Mucosa of descending colon (tissue), 3 donors: ENCODE measurements at regions not wholly inside any gene's neighbourhood (a gene's known extent, or its start where the extent isn't known, plus 50 kb on each side); places are given as distances from the start of the nearest gene placed in this dataset.
"Not testable (repeated sequence)": the region's sequence is repeated elsewhere in the genome, so short reads cannot be mapped to it uniquely, and the experiment has no call there.

ENCODE experiments used
- ATAC-seq: fragments of 200-7000 bp; cut with Tn5 transposase; one replicate; pipeline ENCODE4 v1.9.1; 2020; ENCODE audit warnings: mild to moderate bottlenecking, moderate library complexity
- DNase-seq, 3 donors: peaks; one replicate each; pipeline ENCODE4 v3.0.0-alpha.2; 2020
- H3K36me3 ChIP-seq: fragments of 200-600 bp; one replicate; pipeline ENCODE4 v1.8.0; 2021; ENCODE audit warnings: low read depth, mild to moderate bottlenecking
- H3K4me1 ChIP-seq: fragments of 200-600 bp; one replicate; pipeline ENCODE4 v1.8.0; 2021; ENCODE audit warnings: low read depth, mild to moderate bottlenecking
- H3K4me3 ChIP-seq: fragments of 200-600 bp; one replicate; pipeline ENCODE4 v1.8.0; 2021; ENCODE audit warnings: mild to moderate bottlenecking
- H3K9me3 ChIP-seq: fragments of 200-600 bp; one replicate; pipeline ENCODE4 v1.8.0; 2021; ENCODE audit warnings: mild to moderate bottlenecking
- CTCF ChIP-seq: fragments of 200-600 bp; IDR thresholded peaks from one replicate; pipeline ENCODE4 v1.8.0; 2022; ENCODE audit warnings: antibody characterized with exemption, mild to moderate bottlenecking
- intact Hi-C, 2 donors: fragments of 100-400 bp; cut with DNase I in 1 of 2; cut with micrococcal nuclease in 1 of 2; formaldehyde crosslinking; loops; one replicate each; pipeline versions ENCODE4 v1.11.0 to v1.11.1; 2022; cut with DNase I, micrococcal nuclease
- donor health status: DM: no; HTN: no; CAD: no; lungs with moderate emphysema.
- donor health status: DM: no; HTN: no; CAD: no.
- donor health status: DM: no; HTN: yes; CAD: no.

GRCh38 chr7:131819891-131820290, 263.5 kb upstream of the PODXL start:
- no peaks in the 10 kb centered on the region for H3K36me3 ChIP-seq
- no peak overlapping the region for H3K4me3 ChIP-seq
- H3K4me1 ChIP-seq: no peaks in the 10 kb centered on the region
- ATAC-seq (no peak), DNase-seq (no peak)
- no peak for TF ChIP-seq CTCF
- no peaks in the 10 kb centered on the region for H3K9me3 ChIP-seq
- intact Hi-C loops: no loop called here

GRCh38 chr7:131816391-131817007, 260.1 kb upstream of the PODXL start:
- no peak for TF ChIP-seq CTCF
- H3K4me1 ChIP-seq: no peaks in the 10 kb centered on the region
- no peak for ATAC-seq
- no peak overlapping the region for H3K4me3 ChIP-seq
- intact Hi-C loops: no loop called here
- no peaks in the 10 kb centered on the region for H3K36me3 ChIP-seq
- no peaks in the 10 kb centered on the region for H3K9me3 ChIP-seq
- DNase-seq: no peak

- Histone ChIP-seq H3K9me3 (no peaks in the 10 kb centered on the region), H3K4me1 (no peaks in the 10 kb centered on the region), H3K4me3 (no peak overlapping the region), H3K36me3 (no peaks in the 10 kb centered on the region)
- ATAC-seq: no peak
- DNase-seq: no peak
- intact Hi-C loops: no loop called here
- TF ChIP-seq CTCF: no peak
Measured at GRCh38 chr7:131808736-131809135, 252.3 kb upstream of the PODXL start.

- H3K4me3 ChIP-seq, intact Hi-C loops, ATAC-seq, H3K36me3 ChIP-seq, DNase-seq, H3K9me3 ChIP-seq, H3K4me1 ChIP-seq: not testable (repeated sequence)
Measured at GRCh38 chr7:131808156-131808555, 251.7 kb upstream of the PODXL start.

- H3K9me3 ChIP-seq: no peaks in the 10 kb centered on the region
- no peak for TF ChIP-seq CTCF
- DNase-seq: no peak
- no peaks in the 10 kb centered on the region for H3K36me3 ChIP-seq
- no peak overlapping the region for H3K4me3 ChIP-seq
- intact Hi-C loops: no loop called here
- no peaks in the 10 kb centered on the region for H3K4me1 ChIP-seq
- ATAC-seq: no peak
Measured at GRCh38 chr7:131803816-131804215, 247.4 kb upstream of the PODXL start.

GRCh38 chr7:131802195-131802864, 245.9 kb upstream of the PODXL start:
- no peak for TF ChIP-seq CTCF
- H3K4me1 ChIP-seq: no peaks in the 10 kb centered on the region
- H3K4me3 ChIP-seq: no peak overlapping the region
- no peaks in the 10 kb centered on the region for H3K36me3 ChIP-seq
- no peak for ATAC-seq
- intact Hi-C loops: no loop called here
- no peaks in the 10 kb centered on the region for H3K9me3 ChIP-seq
- no peak for DNase-seq
